HG03439 (cell line): ENCODE measurements at regions not wholly inside any gene's neighbourhood (a gene's known extent, or its start where the extent isn't known, plus 50 kb on each side); places are given as distances from the start of the nearest gene placed in this dataset.

ENCODE experiments used
- ATAC-seq: cut with Tn5 transposase; IDR thresholded peaks from one replicate; pipeline ENCODE4 v1.9.1; 2021; ENCODE audit warnings: mild to moderate bottlenecking, moderate library complexity; ENCODE audit not compliant: unreplicated experiment

- no peak for ATAC-seq
These were observed 127.2 kb upstream of the AGA start for GRCh38 chr4:177569434-177569833.

GRCh38 chr4:177573507-177573906, 131.3 kb upstream of the AGA start:
- ATAC-seq: no peak

- ATAC-seq: no peak
These were observed 132.2 kb upstream of the AGA start for GRCh38 chr4:177574446-177574845.

- no peak for ATAC-seq
These were observed 137.4 kb upstream of the AGA start for GRCh38 chr4:177579649-177580048.

- no peak for ATAC-seq
These were observed 140.8 kb upstream of the AGA start for GRCh38 chr4:177582992-177583391.

- no peak for ATAC-seq
These were observed 145.8 kb upstream of the AGA start for GRCh38 chr4:177587989-177588388.

- ATAC-seq: no peak
These were observed 153.1 kb upstream of the AGA start for GRCh38 chr4:177595386-177595785.

GRCh38 chr4:177596035-177596434, 153.8 kb upstream of the AGA start:
- ATAC-seq: no peak

- no peak for ATAC-seq
These were observed 154.8 kb upstream of the AGA start for GRCh38 chr4:177596991-177597390.

- no peak for ATAC-seq
These were observed 163.0 kb upstream of the AGA start for GRCh38 chr4:177605252-177605651.

GRCh38 chr4:177607111-177607573, 164.9 kb upstream of the AGA start:
- no peak for ATAC-seq

GRCh38 chr4:177611974-177612664, 169.9 kb upstream of the AGA start:
- ATAC-seq: no peak

GRCh38 chr4:177612684-177613083, 170.4 kb upstream of the AGA start:
- ATAC-seq: no peak

GRCh38 chr4:177632481-177632880, 190.2 kb upstream of the AGA start:
- no peak for ATAC-seq

- no peak for ATAC-seq
These were observed 196.6 kb upstream of the AGA start for GRCh38 chr4:177638871-177639270.

GRCh38 chr4:177640864-177641263, 198.6 kb upstream of the AGA start:
- no peak for ATAC-seq

GRCh38 chr4:177660223-177660622, 218.0 kb upstream of the AGA start:
- ATAC-seq: no peak

GRCh38 chr4:177667687-177668086, 225.4 kb upstream of the AGA start:
- ATAC-seq: no peak

GRCh38 chr4:177671387-177671786, 229.2 kb upstream of the AGA start:
- no peak for ATAC-seq

- no peak for ATAC-seq
These were observed 229.6 kb upstream of the AGA start for GRCh38 chr4:177671845-177672244.

- no peak for ATAC-seq
These were observed 231.8 kb upstream of the AGA start for GRCh38 chr4:177673985-177674489.

GRCh38 chr4:177680308-177680707, 238.1 kb upstream of the AGA start:
- ATAC-seq: peak; percentile 64

- ATAC-seq: no peak
These were observed 239.7 kb upstream of the AGA start for GRCh38 chr4:177681902-177682301.
